D721Med (cell line): ENCODE measurements at regions not wholly inside any gene's neighbourhood (a gene's known extent, or its start where the extent isn't known, plus 50 kb on each side); places are given as distances from the start of the nearest gene placed in this dataset.
"Not testable (repeated sequence)": the region's sequence is repeated elsewhere in the genome, so short reads cannot be mapped to it uniquely, and the experiment has no call there.

Source experiments
- DNase-seq: peaks from one replicate; pipeline ENCODE4 v3.0.0; 2011; ENCODE audit warnings: low spot score; ENCODE audit not compliant: insufficient read length
- FAIRE-seq: peaks from 2 replicates; lab custom pipeline; 2011; peaks lifted over from hg19 to GRCh38; lab: Jason Lieb, UNC
- TF ChIP-seq, protein P1 (sequence below): IDR thresholded peaks from 2 replicates; pipeline ENCODE4 v1.5.1; 2012; ENCODE audit warnings: mild to moderate bottlenecking, control low read depth; ENCODE audit not compliant: insufficient read depth; ENCODE audit errors: missing control alignments

DNA sequence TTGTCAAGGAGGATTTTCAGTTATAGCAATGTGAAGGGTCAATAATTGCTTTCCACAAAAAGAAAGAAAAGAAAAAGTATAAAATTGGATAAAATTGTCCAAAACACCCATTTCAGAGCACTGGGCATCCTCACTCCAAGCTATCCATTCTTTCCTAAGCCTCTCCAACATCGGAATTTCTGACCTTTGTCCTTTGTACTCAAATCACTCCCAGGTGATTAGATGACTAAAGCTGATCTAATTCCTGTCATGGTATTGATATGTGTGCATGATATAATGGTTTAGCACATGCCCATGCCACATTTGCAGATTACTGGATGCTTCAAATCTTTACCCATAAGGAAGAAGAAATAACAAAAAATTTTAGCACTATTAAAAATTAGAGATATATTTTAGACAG is 152.3 kb downstream of the CENPC start:
- FAIRE-seq (no peak), DNase-seq (no peak)
- TF ChIP-seq, protein P1, sequence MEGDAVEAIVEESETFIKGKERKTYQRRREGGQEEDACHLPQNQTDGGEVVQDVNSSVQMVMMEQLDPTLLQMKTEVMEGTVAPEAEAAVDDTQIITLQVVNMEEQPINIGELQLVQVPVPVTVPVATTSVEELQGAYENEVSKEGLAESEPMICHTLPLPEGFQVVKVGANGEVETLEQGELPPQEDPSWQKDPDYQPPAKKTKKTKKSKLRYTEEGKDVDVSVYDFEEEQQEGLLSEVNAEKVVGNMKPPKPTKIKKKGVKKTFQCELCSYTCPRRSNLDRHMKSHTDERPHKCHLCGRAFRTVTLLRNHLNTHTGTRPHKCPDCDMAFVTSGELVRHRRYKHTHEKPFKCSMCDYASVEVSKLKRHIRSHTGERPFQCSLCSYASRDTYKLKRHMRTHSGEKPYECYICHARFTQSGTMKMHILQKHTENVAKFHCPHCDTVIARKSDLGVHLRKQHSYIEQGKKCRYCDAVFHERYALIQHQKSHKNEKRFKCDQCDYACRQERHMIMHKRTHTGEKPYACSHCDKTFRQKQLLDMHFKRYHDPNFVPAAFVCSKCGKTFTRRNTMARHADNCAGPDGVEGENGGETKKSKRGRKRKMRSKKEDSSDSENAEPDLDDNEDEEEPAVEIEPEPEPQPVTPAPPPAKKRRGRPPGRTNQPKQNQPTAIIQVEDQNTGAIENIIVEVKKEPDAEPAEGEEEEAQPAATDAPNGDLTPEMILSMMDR = no peak

DNA sequence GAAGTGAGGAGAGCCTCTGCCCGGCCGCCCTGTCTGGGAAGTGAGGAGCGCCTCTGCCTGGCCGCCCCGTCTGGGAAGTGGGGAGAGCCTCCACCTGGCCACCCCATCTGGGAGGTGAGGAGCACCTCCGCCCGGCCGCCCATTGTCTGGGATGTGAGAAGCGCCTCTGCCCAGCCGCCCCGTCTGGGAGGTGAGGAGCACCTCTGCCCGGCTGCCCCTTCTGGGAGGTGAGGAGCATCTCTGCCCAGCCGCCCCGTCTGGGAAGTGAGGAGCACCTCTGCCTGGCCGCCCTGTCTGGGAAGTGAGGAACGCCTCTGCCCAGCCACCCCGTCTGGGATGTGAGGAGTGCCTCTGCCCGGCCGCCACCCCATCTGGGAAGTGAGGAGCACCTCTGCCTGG is 163.9 kb downstream of the CENPC start:
- DNase-seq, FAIRE-seq: not testable (repeated sequence)

DNA sequence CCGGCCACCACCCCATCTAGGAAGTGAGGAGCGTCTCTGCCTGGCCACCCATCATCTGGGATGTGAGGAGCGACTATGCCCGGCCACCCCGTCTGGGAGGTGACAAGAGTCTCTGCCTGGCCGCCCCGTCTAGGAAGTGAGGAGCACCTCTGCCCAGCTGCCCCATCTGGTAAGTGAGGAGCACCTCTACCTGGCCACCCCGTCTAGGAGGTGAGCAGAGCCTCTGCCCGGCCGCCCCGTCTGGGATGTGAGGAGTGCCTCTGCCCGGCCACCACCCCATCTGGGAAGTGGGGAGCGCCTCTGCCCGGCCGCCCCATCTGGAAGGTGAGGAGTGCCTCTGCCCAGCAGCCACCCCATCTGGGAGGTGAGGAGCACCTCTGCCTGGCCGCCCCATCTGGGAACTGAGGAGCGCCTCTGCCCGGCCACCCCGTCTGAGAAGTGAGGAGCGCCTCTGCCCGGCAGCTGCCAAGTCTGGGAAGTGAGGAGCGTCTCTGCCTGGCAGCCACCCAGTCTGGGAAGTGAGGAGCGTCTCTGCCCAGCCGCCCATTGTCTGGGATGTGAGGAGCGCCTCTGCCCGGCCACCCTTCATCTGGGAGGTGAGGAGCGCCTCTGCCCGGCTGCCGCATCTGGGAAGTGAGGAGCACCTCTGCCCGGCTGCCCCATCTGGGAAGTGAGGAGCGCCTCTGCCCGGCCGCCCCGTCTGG is 164.4 kb downstream of the CENPC start:
- not testable (repeated sequence) for DNase-seq, FAIRE-seq

DNA sequence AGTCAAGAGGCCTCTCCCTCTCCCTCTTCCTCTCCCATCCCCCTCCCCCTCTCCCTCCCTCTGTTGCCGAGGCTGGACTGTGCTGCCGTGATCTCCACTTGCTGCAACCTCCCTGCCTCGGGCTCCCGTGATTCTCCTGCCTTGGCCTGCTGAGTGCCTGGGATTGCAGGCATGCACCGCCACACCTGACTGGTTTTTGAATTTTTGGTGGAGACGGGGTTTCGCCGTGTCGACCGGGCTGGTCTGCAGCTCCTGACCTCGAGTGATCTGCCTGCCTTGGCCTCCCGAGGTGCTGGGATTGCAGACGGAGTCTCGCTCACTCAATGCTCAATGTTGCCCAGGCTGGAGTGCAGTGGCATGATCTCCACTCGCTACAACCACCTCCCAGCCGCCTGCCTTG is 165.1 kb downstream of the CENPC start:
- DNase-seq (no peak), FAIRE-seq (no peak)
- TF ChIP-seq, protein P1 = no peak

DNA sequence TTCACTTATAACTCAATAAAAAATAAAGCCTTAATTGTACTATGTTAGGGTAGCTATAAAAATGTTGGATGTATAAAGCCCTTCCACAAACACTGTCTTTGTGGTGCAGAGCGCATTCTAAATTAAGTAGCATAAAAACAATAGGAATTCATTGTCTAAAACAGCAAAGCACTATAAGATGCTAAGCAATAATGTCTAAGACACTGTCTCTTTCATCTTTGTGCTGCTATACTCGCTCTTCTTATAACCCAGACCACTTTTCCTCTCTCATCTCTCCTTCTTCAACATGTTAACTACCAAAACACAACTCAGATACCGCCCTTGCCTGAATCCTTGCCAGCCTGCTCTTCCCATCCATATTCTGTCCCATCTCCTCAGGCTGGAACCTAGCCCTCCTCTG is 170.0 kb downstream of the CENPC start:
- TF ChIP-seq, protein P1 = no peak
- DNase-seq = no peak
- no peak for FAIRE-seq

DNA sequence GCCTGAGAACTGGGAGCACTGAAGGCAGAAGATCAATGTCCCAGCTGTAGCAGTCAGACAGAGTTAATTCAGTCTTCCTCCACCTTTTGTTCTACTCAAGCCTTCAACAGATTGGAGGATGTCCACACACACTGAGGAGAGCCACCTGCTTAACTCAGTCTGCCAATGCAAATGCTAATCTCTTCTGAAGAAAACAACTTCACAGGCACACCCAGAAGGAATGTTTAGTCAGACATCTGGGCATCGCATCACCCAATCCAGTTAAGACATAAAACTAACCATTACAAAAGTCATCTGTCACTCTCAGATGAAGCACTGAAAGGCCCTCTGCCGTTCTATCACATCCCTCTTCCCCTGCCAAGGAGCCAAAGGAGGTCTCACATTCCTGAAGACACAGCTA is 173.7 kb downstream of the CENPC start:
- TF ChIP-seq, protein P1 = no peak
- FAIRE-seq = no peak
- no peak for DNase-seq

DNA sequence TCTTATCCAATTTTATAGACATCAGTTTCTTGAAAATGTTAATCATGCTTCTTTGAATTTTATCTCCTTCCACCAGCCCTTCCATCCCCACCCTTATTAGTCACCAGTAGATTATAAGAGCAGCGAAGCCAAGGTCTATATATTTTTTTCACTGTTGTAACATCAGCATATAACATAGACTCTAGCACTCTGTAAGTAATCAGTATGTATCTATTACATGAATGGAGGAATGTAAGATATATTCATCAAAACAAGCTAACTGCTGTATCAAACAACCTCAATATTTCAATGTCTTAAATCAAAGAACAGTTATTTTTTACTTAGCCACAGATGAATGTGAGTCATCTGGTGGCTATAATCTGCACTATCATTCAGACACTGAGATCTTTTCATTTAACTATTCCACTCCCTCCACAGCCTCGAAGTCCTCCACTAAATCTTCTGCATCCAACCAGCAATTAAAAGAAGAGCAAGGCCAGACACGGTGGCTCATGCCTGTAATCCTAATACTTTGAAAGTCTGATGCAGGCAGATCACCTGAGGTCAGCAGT is 178.9 kb downstream of the CENPC start:
- TF ChIP-seq, protein P1 = no peak
- DNase-seq = no peak
- FAIRE-seq = peak; percentile 21

DNA sequence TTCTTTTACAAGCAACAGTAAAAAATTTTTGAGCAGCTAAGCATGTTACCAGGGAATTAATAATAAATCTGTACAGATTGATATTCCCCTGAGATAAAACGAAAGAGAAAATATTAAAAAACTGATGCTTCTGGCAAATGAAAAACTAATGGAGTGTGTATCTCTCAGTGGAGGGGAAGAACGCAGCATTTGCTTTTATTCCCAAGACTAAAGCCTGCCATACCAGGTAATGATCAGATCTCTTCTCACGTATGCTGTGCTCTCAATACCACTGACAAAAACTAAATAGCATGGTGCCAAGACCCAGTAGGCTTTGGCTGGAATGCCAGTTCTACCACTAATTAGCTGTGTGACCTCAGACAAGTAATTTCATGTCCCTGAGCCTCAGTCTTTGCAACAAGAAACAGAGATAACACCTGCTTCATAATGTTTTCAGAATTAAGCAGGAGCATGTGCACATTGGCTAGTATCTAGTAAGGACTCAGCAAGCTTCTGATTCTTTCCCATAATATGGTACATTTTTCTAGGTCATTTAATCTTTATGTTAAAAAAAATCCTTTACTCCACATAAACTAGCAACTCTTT is 179.6 kb downstream of the CENPC start:
- TF ChIP-seq, protein P1 = no peak
- DNase-seq (no peak), FAIRE-seq (no peak)
